Gastroesophageal sphincter (tissue), 3 donors: ENCODE measurements at regions not wholly inside any gene's neighbourhood (a gene's known extent, or its start where the extent isn't known, plus 50 kb on each side); places are given as distances from the start of the nearest gene placed in this dataset.

Source experiments
- EP300 ChIP-seq: sonication (generic); formaldehyde crosslinking; IDR thresholded peaks from one replicate; pipeline ENCODE4 v1.6.1; 2017; ENCODE audit warnings: antibody characterized with exemption, mild to moderate bottlenecking
- POLR2A ChIP-seq, 2 donors: fragments of 450-650 bp; IDR thresholded peaks; one replicate each; pipeline ENCODE4 v1.6.1; 2017; ENCODE audit warnings: antibody characterized with exemption in 2 of 2, mild to moderate bottlenecking in 2 of 2, moderate library complexity in 1 of 2
- POLR2AphosphoS5 ChIP-seq: sonication (generic); formaldehyde crosslinking; IDR thresholded peaks from one replicate; pipeline ENCODE4 v1.6.1; 2017; ENCODE audit warnings: antibody characterized with exemption
- TF ChIP-seq, protein P1 (sequence below), 4 experiments: fragments of 200-600 bp in 2 of 4; fragments of 450-650 bp in 2 of 4; sonication (generic) in 1 of 4; IDR thresholded peaks; one replicate each; pipeline ENCODE4 v1.5.1; 2017 to 2019; ENCODE audit warnings: antibody characterized with exemption in 4 of 4, mild to moderate bottlenecking in 2 of 4, moderate library complexity in 2 of 4

GRCh38 chr4:59380841-59381366 lies 1819.2 kb upstream of the ADGRL3 start:
- TF ChIP-seq, protein P1, sequence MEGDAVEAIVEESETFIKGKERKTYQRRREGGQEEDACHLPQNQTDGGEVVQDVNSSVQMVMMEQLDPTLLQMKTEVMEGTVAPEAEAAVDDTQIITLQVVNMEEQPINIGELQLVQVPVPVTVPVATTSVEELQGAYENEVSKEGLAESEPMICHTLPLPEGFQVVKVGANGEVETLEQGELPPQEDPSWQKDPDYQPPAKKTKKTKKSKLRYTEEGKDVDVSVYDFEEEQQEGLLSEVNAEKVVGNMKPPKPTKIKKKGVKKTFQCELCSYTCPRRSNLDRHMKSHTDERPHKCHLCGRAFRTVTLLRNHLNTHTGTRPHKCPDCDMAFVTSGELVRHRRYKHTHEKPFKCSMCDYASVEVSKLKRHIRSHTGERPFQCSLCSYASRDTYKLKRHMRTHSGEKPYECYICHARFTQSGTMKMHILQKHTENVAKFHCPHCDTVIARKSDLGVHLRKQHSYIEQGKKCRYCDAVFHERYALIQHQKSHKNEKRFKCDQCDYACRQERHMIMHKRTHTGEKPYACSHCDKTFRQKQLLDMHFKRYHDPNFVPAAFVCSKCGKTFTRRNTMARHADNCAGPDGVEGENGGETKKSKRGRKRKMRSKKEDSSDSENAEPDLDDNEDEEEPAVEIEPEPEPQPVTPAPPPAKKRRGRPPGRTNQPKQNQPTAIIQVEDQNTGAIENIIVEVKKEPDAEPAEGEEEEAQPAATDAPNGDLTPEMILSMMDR (IDR thresholded peaks at IDR 0.05), result no peak
- TF ChIP-seq POLR2AphosphoS5 (no peak), EP300 (no peak), POLR2A (IDR thresholded peaks at IDR 0.05) (no peak)
